NB4 (cell line): ENCODE measurements at regions not wholly inside any gene's neighbourhood (a gene's known extent, or its start where the extent isn't known, plus 50 kb on each side); places are given as distances from the start of the nearest gene placed in this dataset.

Experiments used
- DNase-seq: peaks from one replicate; pipeline ENCODE4 v3.0.0; 2010; ENCODE audit warnings: low read depth
- H3K4me3 ChIP-seq: one replicate; pipeline ENCODE4 v1.5.1; 2011; ENCODE audit warnings: mild to moderate bottlenecking, low read depth, low read length, moderate library complexity
- CTCF ChIP-seq: IDR thresholded peaks from one replicate; pipeline ENCODE4 v1.5.1; 2012; ENCODE audit warnings: low read depth, low read length
- MAX ChIP-seq: IDR thresholded peaks from 2 replicates; pipeline ENCODE4 v1.6.1; 2011; ENCODE audit warnings: low read depth, low read length
- MYC ChIP-seq: IDR thresholded peaks from 2 replicates; pipeline ENCODE4 v1.6.1; 2011; ENCODE audit warnings: low read depth, low read length
- POLR2A ChIP-seq: IDR thresholded peaks from 2 replicates; pipeline ENCODE4 v1.6.1; 2011; ENCODE audit warnings: mild to moderate bottlenecking; ENCODE audit not compliant: insufficient read length; ENCODE audit errors: extremely low read depth

- DNase-seq, result peak; percentile 25
- no peak for TF ChIP-seq POLR2A
- TF ChIP-seq CTCF, result no peak
- TF ChIP-seq MYC, result no peak
- TF ChIP-seq MAX, result no peak
- no peak overlapping the region for H3K4me3 ChIP-seq
These were observed 256.3 kb upstream of the EOMES start for GRCh38 chr3:27978440-27978839.

- no peak for TF ChIP-seq POLR2A
- TF ChIP-seq CTCF, result no peak
- no peak for TF ChIP-seq MYC
- no peak for TF ChIP-seq MAX
- DNase-seq, result no peak
- H3K4me3 ChIP-seq, result no peak overlapping the region
These were observed 255.9 kb upstream of the CMC1 start for GRCh38 chr3:27985369-27986035.

- no peak for DNase-seq
- no peak overlapping the region for H3K4me3 ChIP-seq
- TF ChIP-seq POLR2A (no peak), MAX (no peak), CTCF (no peak), MYC (no peak)
These were observed 255.1 kb upstream of the CMC1 start for GRCh38 chr3:27986234-27986879.

GRCh38 chr3:27990324-27990723 lies 251.1 kb upstream of the CMC1 start:
- H3K4me3 ChIP-seq, result no peak overlapping the region
- no peak for DNase-seq
- no peak for TF ChIP-seq MYC
- no peak for TF ChIP-seq CTCF
- no peak for TF ChIP-seq POLR2A
- TF ChIP-seq MAX, result no peak

GRCh38 chr3:27990837-27991236 lies 250.6 kb upstream of the CMC1 start:
- DNase-seq, result no peak
- TF ChIP-seq POLR2A (no peak), MAX (no peak), CTCF (no peak), MYC (no peak)
- no peak overlapping the region for H3K4me3 ChIP-seq

GRCh38 chr3:27993051-27993450 lies 248.4 kb upstream of the CMC1 start:
- no peak for TF ChIP-seq POLR2A
- TF ChIP-seq CTCF, result no peak
- TF ChIP-seq MAX, result no peak
- H3K4me3 ChIP-seq, result no peak overlapping the region
- no peak for DNase-seq
